Transverse colon (tissue), 4 donors: ENCODE measurements at regions not wholly inside any gene's neighbourhood (a gene's known extent, or its start where the extent isn't known, plus 50 kb on each side); places are given as distances from the start of the nearest gene placed in this dataset.

Source experiments
- DNase-seq: peaks from one replicate; pipeline ENCODE4 v3.0.0-alpha.2; 2019
- H3K27ac ChIP-seq, 4 donors: fragments of 200-600 bp; sonication (generic); 2 replicates each; pipeline ENCODE4 v1.5.1; 2016 to 2018; ENCODE audit warnings: inconsistent platforms in 4 of 4
- H3K27me3 ChIP-seq: fragments of 200-600 bp; sonication (generic); 2 replicates; pipeline ENCODE4 v1.5.1; 2017; ENCODE audit warnings: inconsistent platforms
- H3K36me3 ChIP-seq, 4 donors: fragments of 200-600 bp; sonication (generic); 2 replicates each; pipeline ENCODE4 v1.5.1; 2017 to 2019; ENCODE audit warnings: inconsistent platforms in 4 of 4
- H3K4me1 ChIP-seq, 4 donors: fragments of 200-600 bp; sonication (generic); 2 replicates each; pipeline ENCODE4 v1.5.1; 2017 to 2020; ENCODE audit warnings: inconsistent platforms in 4 of 4
- H3K4me3 ChIP-seq, 4 donors: fragments of 200-600 bp; sonication (generic); 1 replicate in 1 of 4; 2 replicates in 3 of 4; pipeline versions ENCODE4 v1.5.1 to v1.6.1; 2017 to 2019; ENCODE audit warnings: inconsistent platforms in 4 of 4
- H3K9me3 ChIP-seq, 2 donors: fragments of 200-600 bp; sonication (generic); 2 replicates each; pipeline ENCODE4 v1.5.1; 2017 to 2019; ENCODE audit warnings: inconsistent platforms in 2 of 2
- CTCF ChIP-seq, 5 experiments: fragments of 200-600 bp in 3 of 5; fragments of 450-650 bp in 2 of 5; sonication (generic) in 3 of 5; IDR thresholded peaks; 1 replicate in 2 of 5; 2 replicates in 3 of 5; pipeline ENCODE4 v1.5.1; 2016 to 2017; ENCODE audit warnings: antibody characterized with exemption in 5 of 5, inconsistent platforms in 3 of 5, mild to moderate bottlenecking in 2 of 5, moderate library complexity in 1 of 5
- EP300 ChIP-seq: sonication (generic); formaldehyde crosslinking; IDR thresholded peaks from one replicate; pipeline ENCODE4 v1.6.1; 2017; ENCODE audit warnings: antibody characterized with exemption, low read depth
- POLR2A ChIP-seq: fragments of 450-650 bp; IDR thresholded peaks from one replicate; pipeline ENCODE4 v1.6.1; 2016; ENCODE audit warnings: antibody characterized with exemption, mild to moderate bottlenecking, moderate library complexity
- POLR2AphosphoS5 ChIP-seq, 3 donors: sonication (generic); formaldehyde crosslinking; IDR thresholded peaks; one replicate each; pipeline ENCODE4 v1.6.1; 2016; ENCODE audit warnings: antibody characterized with exemption in 3 of 3
- WGBS, 2 donors: methylation state at CpG; one replicate each; pipeline ENCODE4 v1.1.5; 2018; ENCODE audit warnings: low coverage in 1 of 2; 5-methylcytosine and 5-hydroxymethylcytosine counted together
- in situ Hi-C, 4 donors: fragments of 200-750 bp; cut with MboI; loops; one replicate each; pipeline versions ENCODE4 v1.15.0 to v1.15.1; 2017; ENCODE audit warnings: low sequenced_read_pairs in 3 of 4, low pct_ligation_motif_present in 1 of 4, low pct_unique_long_range_greater_than_20kb in 1 of 4
- intact Hi-C: fragments of 100-400 bp; cut with DNase I; formaldehyde crosslinking; loops from one replicate; pipeline ENCODE4 v1.15.1; 2023; ENCODE audit warnings: low total_unique reads

GRCh38 chr11:127965939-127966668, 621.3 kb downstream of the ETS1 start:
- no peaks in the 10 kb centered on the region for H3K9me3 ChIP-seq
- H3K4me3 ChIP-seq: no peak overlapping the region
- no peak for TF ChIP-seq CTCF (IDR thresholded peaks at IDR 0.05)
- no peak for TF ChIP-seq POLR2AphosphoS5 (IDR thresholded peaks at IDR 0.05)
- no peak for TF ChIP-seq EP300
- TF ChIP-seq POLR2A: no peak
- no peak for DNase-seq
- WGBS, 2 donors: 70 to 73% methylated on average over 2 of the region's 2 CpGs
- H3K27me3 ChIP-seq: no peaks in the 10 kb centered on the region
- in situ Hi-C loops: no loop called here
- H3K27ac ChIP-seq: no peak overlapping the region
- intact Hi-C loops: no loop called here
- H3K36me3 ChIP-seq: no peaks in the 10 kb centered on the region
- no peaks in the 10 kb centered on the region for H3K4me1 ChIP-seq

GRCh38 chr11:127962416-127962815, 624.9 kb downstream of the ETS1 start:
- intact Hi-C loops (no loop called here), in situ Hi-C loops (no loop called here)
- Histone ChIP-seq H3K4me3 (no peak overlapping the region), H3K9me3 (no peaks in the 10 kb centered on the region), H3K27me3 (no peaks in the 10 kb centered on the region), H3K36me3 (no peaks in the 10 kb centered on the region), H3K4me1 (no peaks in the 10 kb centered on the region), H3K27ac (no peak overlapping the region)
- no peak for DNase-seq
- 50 to 71% methylated on average over 1 of the region's 1 CpG for WGBS, 2 donors
- TF ChIP-seq EP300 (no peak), POLR2A (no peak), POLR2AphosphoS5 (IDR thresholded peaks at IDR 0.05) (no peak), CTCF (IDR thresholded peaks at IDR 0.05) (no peak)

- intact Hi-C loops: no loop called here
- in situ Hi-C loops: no loop called here
- no peak for TF ChIP-seq EP300
- TF ChIP-seq POLR2AphosphoS5 (IDR thresholded peaks at IDR 0.05): no peak
- TF ChIP-seq CTCF (IDR thresholded peaks at IDR 0.05): no peak
- TF ChIP-seq POLR2A: no peak
- Histone ChIP-seq H3K4me1 (no peaks in the 10 kb centered on the region), H3K36me3 (no peaks in the 10 kb centered on the region), H3K27me3 (no peaks in the 10 kb centered on the region), H3K9me3 (no peaks in the 10 kb centered on the region), H3K27ac (no peak overlapping the region), H3K4me3 (no peak overlapping the region)
- DNase-seq: no peak
- WGBS, 2 donors: 58 to 67% methylated on average over 1 to 2 of the region's 2 CpGs
These were observed 637.2 kb downstream of the ETS1 start for GRCh38 chr11:127950162-127950561.

GRCh38 chr11:127943763-127944162, 643.6 kb downstream of the ETS1 start:
- Histone ChIP-seq H3K9me3 (no peaks in the 10 kb centered on the region), H3K27ac (no peak overlapping the region), H3K4me3 (no peak overlapping the region), H3K36me3 (no peaks in the 10 kb centered on the region), H3K4me1 (no peaks in the 10 kb centered on the region), H3K27me3 (no peaks in the 10 kb centered on the region)
- WGBS, 2 donors: 37 to 47% methylated on average over 4 of the region's 4 CpGs
- intact Hi-C loops: no loop called here
- no peak for DNase-seq
- in situ Hi-C loops: no loop called here
- TF ChIP-seq POLR2AphosphoS5 (IDR thresholded peaks at IDR 0.05) (no peak), EP300 (no peak), CTCF (IDR thresholded peaks at IDR 0.05) (no peak), POLR2A (no peak)
